ENCODE measurements at regions not wholly inside any gene's neighbourhood (a gene's known extent, or its start where the extent isn't known, plus 50 kb on each side); places are given as distances from the start of the nearest gene placed in this dataset.

- TF ChIP-seq CTCF (optimal IDR thresholded peaks at IDR 0.05 in 1 of 3, IDR thresholded peaks at IDR 0.05 in 1 of 3, conservative IDR thresholded peaks at IDR 0.05 in 1 of 3; ENCODE audit: extremely low read depth in 1 of 3, insufficient read depth in 2 of 3, low read length in 3 of 3) (no peak), EZH2 (IDR thresholded peaks at IDR 0.05; ENCODE audit: low read length) (no peak)
Observed at GRCh38 chr14:28143316-28143715, 623.3 kb upstream of the FOXG1 start.

All from keratinocyte (primary cell).